Body of pancreas (tissue), 4 donors: ENCODE measurements at regions not wholly inside any gene's neighbourhood (a gene's known extent, or its start where the extent isn't known, plus 50 kb on each side); places are given as distances from the start of the nearest gene placed in this dataset.

Experiments used
- POLR2A ChIP-seq, 3 donors: fragments of 450-650 bp; IDR thresholded peaks; one replicate each; pipeline ENCODE4 v1.6.1; 2016; ENCODE audit warnings: antibody characterized with exemption in 3 of 3, mild to moderate bottlenecking in 2 of 3
- TF ChIP-seq, protein P1 (sequence below), 7 experiments: fragments of 450-650 bp in 4 of 7; fragments of 200-600 bp in 3 of 7; sonication (generic) in 3 of 7; IDR thresholded peaks; one replicate each; pipeline ENCODE4 v1.5.1; 2016 to 2019; ENCODE audit warnings: antibody characterized with exemption in 7 of 7

DNA sequence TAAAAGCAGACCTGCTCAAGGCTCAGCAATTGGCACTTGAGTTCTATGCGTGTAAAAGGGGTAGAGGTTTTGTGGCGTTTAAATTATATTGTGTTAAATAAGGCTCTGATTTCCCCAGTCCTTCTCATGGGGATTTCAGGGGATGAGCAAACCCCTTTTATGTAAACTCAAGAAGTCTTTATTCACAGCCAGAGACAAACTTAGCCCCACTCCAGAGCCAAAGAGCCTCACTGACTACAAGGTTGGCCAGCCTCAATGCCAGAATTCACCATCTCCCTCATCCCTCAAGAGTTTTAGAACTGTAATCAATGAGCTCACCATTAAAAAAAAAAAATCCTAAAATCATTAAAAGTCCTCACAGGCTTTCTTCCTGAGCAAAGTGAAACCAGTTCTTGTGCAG lies 107.8 kb downstream of the SLC30A10 start:
- TF ChIP-seq, protein P1, sequence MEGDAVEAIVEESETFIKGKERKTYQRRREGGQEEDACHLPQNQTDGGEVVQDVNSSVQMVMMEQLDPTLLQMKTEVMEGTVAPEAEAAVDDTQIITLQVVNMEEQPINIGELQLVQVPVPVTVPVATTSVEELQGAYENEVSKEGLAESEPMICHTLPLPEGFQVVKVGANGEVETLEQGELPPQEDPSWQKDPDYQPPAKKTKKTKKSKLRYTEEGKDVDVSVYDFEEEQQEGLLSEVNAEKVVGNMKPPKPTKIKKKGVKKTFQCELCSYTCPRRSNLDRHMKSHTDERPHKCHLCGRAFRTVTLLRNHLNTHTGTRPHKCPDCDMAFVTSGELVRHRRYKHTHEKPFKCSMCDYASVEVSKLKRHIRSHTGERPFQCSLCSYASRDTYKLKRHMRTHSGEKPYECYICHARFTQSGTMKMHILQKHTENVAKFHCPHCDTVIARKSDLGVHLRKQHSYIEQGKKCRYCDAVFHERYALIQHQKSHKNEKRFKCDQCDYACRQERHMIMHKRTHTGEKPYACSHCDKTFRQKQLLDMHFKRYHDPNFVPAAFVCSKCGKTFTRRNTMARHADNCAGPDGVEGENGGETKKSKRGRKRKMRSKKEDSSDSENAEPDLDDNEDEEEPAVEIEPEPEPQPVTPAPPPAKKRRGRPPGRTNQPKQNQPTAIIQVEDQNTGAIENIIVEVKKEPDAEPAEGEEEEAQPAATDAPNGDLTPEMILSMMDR (IDR thresholded peaks at IDR 0.05): no peak
- TF ChIP-seq POLR2A (IDR thresholded peaks at IDR 0.05): no peak
